ENCODE measurements at regions not wholly inside any gene's neighbourhood (a gene's known extent, or its start where the extent isn't known, plus 50 kb on each side); places are given as distances from the start of the nearest gene placed in this dataset.
"Not testable (repeated sequence)": the region's sequence is repeated elsewhere in the genome, so short reads cannot be mapped to it uniquely, and the experiment has no call there.

GRCh38 chr14:53840444-53840843 is 116.2 kb downstream of the BMP4 start:
- Histone ChIP-seq H3K4me1 (ENCODE audit: control insufficient read depth in 1 of 2, insufficient read depth in 2 of 2, low read length in 2 of 2) (no peaks in the 10 kb centered on the region), H3K27me3 (ENCODE audit: control insufficient read depth in 2 of 2, insufficient read depth in 2 of 2, low read length in 2 of 2) (no peaks in the 10 kb centered on the region), H2AFZ (ENCODE audit: insufficient read depth, low read depth, low read length, poor library complexity, severe bottlenecking) (no peak overlapping the region), H4K20me1 (ENCODE audit: insufficient read depth, low read length) (no peaks in the 10 kb centered on the region), H3K9me3 (replicated peaks in 1 of 2; ENCODE audit: control insufficient read depth in 1 of 2, insufficient read depth in 1 of 2, low read length in 2 of 2) (peaks cover 19 to 23% of the 10 kb centered on the region in 2 donors), H3K27ac (ENCODE audit: low read depth in 1 of 2, low read length in 2 of 2) (no peak overlapping the region), H3K4me3 (replicated peaks in 1 of 3; ENCODE audit: low read depth in 2 of 3, low read length in 3 of 3) (no peak overlapping the region), H3K9ac (ENCODE audit: insufficient read depth, low read length, poor library complexity, severe bottlenecking) (no peak overlapping the region), H3K79me2 (ENCODE audit: insufficient read depth, low read length) (no peaks in the 10 kb centered on the region), H3K4me2 (replicated peaks; ENCODE audit: extremely low read depth, low read length, poor library complexity, severe bottlenecking) (no peak overlapping the region), H3K36me3 (replicated peaks in 1 of 2; ENCODE audit: control insufficient read depth in 1 of 2, insufficient read depth in 2 of 2, low read length in 2 of 2) (no peaks in the 10 kb centered on the region)
- Mint-ChIP-seq H3K27me3 (ENCODE audit: low read depth in 3 of 3) (peaks cover 0 to 3% (median 0%) of the 10 kb centered on the region in 3 donors), H3K27ac (no peak overlapping the region), H3K4me1 (no peaks in the 10 kb centered on the region), H3K4me3 (no peak overlapping the region), H3K9me3 (peaks cover 10 to 22% (median 20%) of the 10 kb centered on the region in 7 donors), H3K36me3 (no peaks in the 10 kb centered on the region)
- WGBS (ENCODE audit: insufficient coverage) = 100% methylated on average over 1 of the region's 2 CpGs
- TF ChIP-seq CTCF (IDR thresholded peaks at IDR 0.05) = no peak
- intact Hi-C loops (cut with micrococcal nuclease) = no loop called here
- no peak for DNase-seq

- no peaks in the 10 kb centered on the region for H3K4me1 ChIP-seq (ENCODE audit: control insufficient read depth in 1 of 2, insufficient read depth in 2 of 2, low read length in 2 of 2)
- H3K4me3 Mint-ChIP-seq = no peak overlapping the region
- no peaks in the 10 kb centered on the region for H3K27me3 ChIP-seq (ENCODE audit: control insufficient read depth in 2 of 2, insufficient read depth in 2 of 2, low read length in 2 of 2)
- H2AFZ ChIP-seq (ENCODE audit: insufficient read depth, low read depth, low read length, poor library complexity, severe bottlenecking) = no peak overlapping the region
- H3K9me3 Mint-ChIP-seq = peaks cover 10 to 22% (median 20%) of the 10 kb centered on the region in 7 donors
- H3K4me3 ChIP-seq (replicated peaks in 1 of 3; ENCODE audit: low read depth in 2 of 3, low read length in 3 of 3) = no peak overlapping the region
- peaks cover 0 to 3% (median 0%) of the 10 kb centered on the region in 3 donors for H3K27me3 Mint-ChIP-seq (ENCODE audit: low read depth in 3 of 3)
- intact Hi-C loops (cut with micrococcal nuclease) = no loop called here
- no peaks in the 10 kb centered on the region for H3K36me3 Mint-ChIP-seq
- H3K9ac ChIP-seq (ENCODE audit: insufficient read depth, low read length, poor library complexity, severe bottlenecking) = no peak overlapping the region
- no peaks in the 10 kb centered on the region for H3K36me3 ChIP-seq (replicated peaks in 1 of 2; ENCODE audit: control insufficient read depth in 1 of 2, insufficient read depth in 2 of 2, low read length in 2 of 2)
- H3K4me1 Mint-ChIP-seq = no peaks in the 10 kb centered on the region
- peaks cover 19 to 23% of the 10 kb centered on the region in 2 donors for H3K9me3 ChIP-seq (replicated peaks in 1 of 2; ENCODE audit: control insufficient read depth in 1 of 2, insufficient read depth in 1 of 2, low read length in 2 of 2)
- no peaks in the 10 kb centered on the region for H3K79me2 ChIP-seq (ENCODE audit: insufficient read depth, low read length)
- no peak overlapping the region for H3K27ac Mint-ChIP-seq
- no peak overlapping the region for H3K4me2 ChIP-seq (replicated peaks; ENCODE audit: extremely low read depth, low read length, poor library complexity, severe bottlenecking)
- no peak for DNase-seq
- TF ChIP-seq CTCF (IDR thresholded peaks at IDR 0.05) = no peak
- 75% methylated on average over 2 of the region's 4 CpGs for WGBS (ENCODE audit: insufficient coverage)
- no peak overlapping the region for H3K27ac ChIP-seq (ENCODE audit: low read depth in 1 of 2, low read length in 2 of 2)
- H4K20me1 ChIP-seq (ENCODE audit: insufficient read depth, low read length) = no peaks in the 10 kb centered on the region
Observed at GRCh38 chr14:53838374-53838773, 118.3 kb downstream of the BMP4 start.

- H3K36me3 Mint-ChIP-seq; H3K27me3 ChIP-seq (ENCODE audit: control insufficient read depth in 2 of 2, insufficient read depth in 2 of 2, low read length in 2 of 2); DNase-seq; H3K27me3 Mint-ChIP-seq (ENCODE audit: low read depth in 3 of 3); H3K36me3 ChIP-seq (replicated peaks in 1 of 2; ENCODE audit: control insufficient read depth in 1 of 2, insufficient read depth in 2 of 2, low read length in 2 of 2); H4K20me1 ChIP-seq (ENCODE audit: insufficient read depth, low read length); H3K4me1 ChIP-seq (ENCODE audit: control insufficient read depth in 1 of 2, insufficient read depth in 2 of 2, low read length in 2 of 2); H3K9ac ChIP-seq (ENCODE audit: insufficient read depth, low read length, poor library complexity, severe bottlenecking); H2AFZ ChIP-seq (ENCODE audit: insufficient read depth, low read depth, low read length, poor library complexity, severe bottlenecking); H3K4me3 ChIP-seq (replicated peaks in 1 of 3; ENCODE audit: low read depth in 2 of 3, low read length in 3 of 3); H3K4me2 ChIP-seq (replicated peaks; ENCODE audit: extremely low read depth, low read length, poor library complexity, severe bottlenecking); H3K27ac ChIP-seq (ENCODE audit: low read depth in 1 of 2, low read length in 2 of 2); H3K4me3 Mint-ChIP-seq; H3K27ac Mint-ChIP-seq; H3K4me1 Mint-ChIP-seq; intact Hi-C loops (cut with micrococcal nuclease); H3K79me2 ChIP-seq (ENCODE audit: insufficient read depth, low read length): not testable (repeated sequence)
- peaks cover 19 to 23% of the 10 kb centered on the region in 2 donors for H3K9me3 ChIP-seq (replicated peaks in 1 of 2; ENCODE audit: control insufficient read depth in 1 of 2, insufficient read depth in 1 of 2, low read length in 2 of 2)
- no CpG with 5 or more reads among the region's 2 CpGs for WGBS (ENCODE audit: insufficient coverage)
- peaks cover 10 to 22% (median 20%) of the 10 kb centered on the region in 7 donors for H3K9me3 Mint-ChIP-seq
Observed at GRCh38 chr14:53837656-53838055, 119.0 kb downstream of the BMP4 start.

Measured in CD14-positive monocyte (primary cell).